ENCODE measurements at regions not wholly inside any gene's neighbourhood (a gene's known extent, or its start where the extent isn't known, plus 50 kb on each side); places are given as distances from the start of the nearest gene placed in this dataset.

GRCh38 chr7:156423876-156424275, 216.7 kb upstream of the RNF32 start:
- TF ChIP-seq CTCF (IDR thresholded peaks at IDR 0.05; ENCODE audit: insufficient read depth, low read length), result no peak
- no peak for TF ChIP-seq POLR2AphosphoS5 (IDR thresholded peaks at IDR 0.05; ENCODE audit: low read depth)
